ENCODE measurements at regions not wholly inside any gene's neighbourhood (a gene's known extent, or its start where the extent isn't known, plus 50 kb on each side); places are given as distances from the start of the nearest gene placed in this dataset.
"Not testable (repeated sequence)": the region's sequence is repeated elsewhere in the genome, so short reads cannot be mapped to it uniquely, and the experiment has no call there.

DNA sequence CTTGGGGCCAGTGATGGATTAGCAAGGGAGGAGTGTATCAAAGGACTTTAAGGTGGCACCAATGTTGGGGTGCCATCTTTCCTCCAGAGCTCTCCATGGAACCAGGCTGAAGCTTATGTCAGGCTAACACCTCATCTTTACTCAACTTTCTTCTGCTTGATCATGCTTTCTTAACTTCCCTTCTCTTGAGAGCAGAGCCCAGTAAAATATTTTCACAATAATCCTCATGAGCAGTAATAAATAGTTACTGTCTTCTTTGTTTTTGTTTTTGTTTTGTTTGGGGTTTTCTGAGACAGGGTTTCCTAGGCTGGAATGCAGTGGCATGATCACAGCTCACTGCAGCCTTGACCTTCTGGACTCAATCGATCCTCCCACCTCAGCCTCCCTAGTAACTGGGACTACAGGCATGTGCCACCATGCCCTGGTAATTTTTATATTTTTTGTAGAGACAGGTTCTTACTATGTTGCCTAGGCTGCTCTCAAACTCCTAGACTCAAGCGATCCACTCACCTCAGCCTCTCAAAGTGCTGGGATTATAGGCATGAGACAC, 127.9 kb upstream of the TOP1 start:
- TF ChIP-seq, protein P1, sequence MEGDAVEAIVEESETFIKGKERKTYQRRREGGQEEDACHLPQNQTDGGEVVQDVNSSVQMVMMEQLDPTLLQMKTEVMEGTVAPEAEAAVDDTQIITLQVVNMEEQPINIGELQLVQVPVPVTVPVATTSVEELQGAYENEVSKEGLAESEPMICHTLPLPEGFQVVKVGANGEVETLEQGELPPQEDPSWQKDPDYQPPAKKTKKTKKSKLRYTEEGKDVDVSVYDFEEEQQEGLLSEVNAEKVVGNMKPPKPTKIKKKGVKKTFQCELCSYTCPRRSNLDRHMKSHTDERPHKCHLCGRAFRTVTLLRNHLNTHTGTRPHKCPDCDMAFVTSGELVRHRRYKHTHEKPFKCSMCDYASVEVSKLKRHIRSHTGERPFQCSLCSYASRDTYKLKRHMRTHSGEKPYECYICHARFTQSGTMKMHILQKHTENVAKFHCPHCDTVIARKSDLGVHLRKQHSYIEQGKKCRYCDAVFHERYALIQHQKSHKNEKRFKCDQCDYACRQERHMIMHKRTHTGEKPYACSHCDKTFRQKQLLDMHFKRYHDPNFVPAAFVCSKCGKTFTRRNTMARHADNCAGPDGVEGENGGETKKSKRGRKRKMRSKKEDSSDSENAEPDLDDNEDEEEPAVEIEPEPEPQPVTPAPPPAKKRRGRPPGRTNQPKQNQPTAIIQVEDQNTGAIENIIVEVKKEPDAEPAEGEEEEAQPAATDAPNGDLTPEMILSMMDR (conservative IDR thresholded peaks at IDR 0.05; ENCODE audit: low read depth, low read length) = no peak
- no peak for TF ChIP-seq EZH2 (IDR thresholded peaks at IDR 0.05; ENCODE audit: borderline replicate concordance, low read depth, low read length, poor library complexity, severe bottlenecking)
- ChIA-PET POLR2A (ENCODE audit: low non-redundant PET) (no interaction called here), CTCF (no interaction called here)
- DNase-seq (ENCODE audit: low spot score) = no peak
- no TSS peak for BruUV-seq (replicated peaks)
- Histone ChIP-seq H3K4me1 (ENCODE audit: insufficient read depth, low read length, poor library complexity, severe bottlenecking) (no peaks in the 10 kb centered on the region), H3K36me3 (ENCODE audit: insufficient read depth, low read length, poor library complexity, severe bottlenecking) (no peaks in the 10 kb centered on the region), H3K9me3 (ENCODE audit: low read depth, low read length, poor library complexity, severe bottlenecking) (no peaks in the 10 kb centered on the region), H3K4me3 (ENCODE audit: low read depth, low read length, poor library complexity, severe bottlenecking) (no peak overlapping the region), H3K27ac (ENCODE audit: low read depth, low read length, poor library complexity, severe bottlenecking) (no peak overlapping the region), H3K27me3 (replicated peaks; ENCODE audit: insufficient read depth, low read depth, low read length, poor library complexity) (no peaks in the 10 kb centered on the region)
- intact Hi-C loops (cut with micrococcal nuclease; ENCODE audit: unreplicated experiment) = no loop called here

- H3K9me3 ChIP-seq (ENCODE audit: low read depth, low read length, poor library complexity, severe bottlenecking) = no peaks in the 10 kb centered on the region
- POLR2A ChIA-PET (ENCODE audit: low non-redundant PET) = no interaction called here
- H3K27me3 ChIP-seq (replicated peaks; ENCODE audit: insufficient read depth, low read depth, low read length, poor library complexity) = no peaks in the 10 kb centered on the region
- H3K4me1 ChIP-seq (ENCODE audit: insufficient read depth, low read length, poor library complexity, severe bottlenecking) = no peaks in the 10 kb centered on the region
- TF ChIP-seq, protein P1 (conservative IDR thresholded peaks at IDR 0.05; ENCODE audit: low read depth, low read length) = no peak
- TF ChIP-seq EZH2 (IDR thresholded peaks at IDR 0.05; ENCODE audit: borderline replicate concordance, low read depth, low read length, poor library complexity, severe bottlenecking) = no peak
- H3K4me3 ChIP-seq (ENCODE audit: low read depth, low read length, poor library complexity, severe bottlenecking) = no peak overlapping the region
- H3K36me3 ChIP-seq (ENCODE audit: insufficient read depth, low read length, poor library complexity, severe bottlenecking) = no peaks in the 10 kb centered on the region
- intact Hi-C loops (cut with micrococcal nuclease; ENCODE audit: unreplicated experiment) = no loop called here
- CTCF ChIA-PET = no interaction called here
- no TSS peak for BruUV-seq (replicated peaks)
- no peak for DNase-seq (ENCODE audit: low spot score)
- no peak overlapping the region for H3K27ac ChIP-seq (ENCODE audit: low read depth, low read length, poor library complexity, severe bottlenecking)
Observed at GRCh38 chr20:40902661-40903060, 126.0 kb upstream of the TOP1 start.

GRCh38 chr20:40908309-40908708, 120.3 kb upstream of the TOP1 start:
- ChIA-PET POLR2A (ENCODE audit: low non-redundant PET) (interaction anchor here (0.7 kb wide), 1 partner anchor 203 kb away, joined by 5 read pairs; no protein-coding TSS in a partner anchor), CTCF (no interaction called here)
- intact Hi-C loops (cut with micrococcal nuclease; ENCODE audit: unreplicated experiment) = no loop called here
- Histone ChIP-seq H3K27me3 (replicated peaks; ENCODE audit: insufficient read depth, low read depth, low read length, poor library complexity) (no peaks in the 10 kb centered on the region), H3K36me3 (ENCODE audit: insufficient read depth, low read length, poor library complexity, severe bottlenecking) (no peaks in the 10 kb centered on the region), H3K9me3 (ENCODE audit: low read depth, low read length, poor library complexity, severe bottlenecking) (no peaks in the 10 kb centered on the region), H3K27ac (ENCODE audit: low read depth, low read length, poor library complexity, severe bottlenecking) (no peak overlapping the region), H3K4me3 (ENCODE audit: low read depth, low read length, poor library complexity, severe bottlenecking) (no peak overlapping the region), H3K4me1 (ENCODE audit: insufficient read depth, low read length, poor library complexity, severe bottlenecking) (no peaks in the 10 kb centered on the region)
- BruUV-seq (replicated peaks) = no TSS peak
- no peak for TF ChIP-seq EZH2 (IDR thresholded peaks at IDR 0.05; ENCODE audit: borderline replicate concordance, low read depth, low read length, poor library complexity, severe bottlenecking)
- TF ChIP-seq, protein P1 (conservative IDR thresholded peaks at IDR 0.05; ENCODE audit: low read depth, low read length) = no peak
- DNase-seq (ENCODE audit: low spot score) = no peak

DNA sequence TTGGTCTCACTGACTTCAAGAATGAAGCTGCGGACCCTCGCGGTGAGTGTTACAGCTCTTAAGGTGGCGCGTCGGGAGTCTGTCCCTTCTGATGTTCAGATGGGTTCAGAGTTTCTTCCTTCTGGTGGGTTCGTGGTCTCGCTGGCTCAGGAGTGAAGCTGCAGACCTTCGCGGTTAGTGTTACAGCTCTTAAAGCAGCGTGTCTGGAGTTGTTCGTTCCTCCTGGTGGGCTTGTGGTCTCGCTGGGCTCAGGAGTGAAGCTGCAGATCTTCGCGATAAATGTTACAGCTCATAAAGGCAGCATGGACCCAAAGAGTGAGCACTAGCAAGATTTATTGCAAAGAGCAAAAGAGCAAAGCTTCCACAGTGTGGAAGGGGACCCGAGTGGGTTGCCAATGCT, 119.1 kb upstream of the TOP1 start:
- H3K27me3 ChIP-seq (replicated peaks; ENCODE audit: insufficient read depth, low read depth, low read length, poor library complexity); H3K36me3 ChIP-seq (ENCODE audit: insufficient read depth, low read length, poor library complexity, severe bottlenecking); H3K4me3 ChIP-seq (ENCODE audit: low read depth, low read length, poor library complexity, severe bottlenecking); intact Hi-C loops (cut with micrococcal nuclease; ENCODE audit: unreplicated experiment); H3K27ac ChIP-seq (ENCODE audit: low read depth, low read length, poor library complexity, severe bottlenecking); CTCF ChIA-PET; POLR2A ChIA-PET (ENCODE audit: low non-redundant PET); DNase-seq (ENCODE audit: low spot score); BruUV-seq (replicated peaks); H3K9me3 ChIP-seq (ENCODE audit: low read depth, low read length, poor library complexity, severe bottlenecking); H3K4me1 ChIP-seq (ENCODE audit: insufficient read depth, low read length, poor library complexity, severe bottlenecking): not testable (repeated sequence)

DNA sequence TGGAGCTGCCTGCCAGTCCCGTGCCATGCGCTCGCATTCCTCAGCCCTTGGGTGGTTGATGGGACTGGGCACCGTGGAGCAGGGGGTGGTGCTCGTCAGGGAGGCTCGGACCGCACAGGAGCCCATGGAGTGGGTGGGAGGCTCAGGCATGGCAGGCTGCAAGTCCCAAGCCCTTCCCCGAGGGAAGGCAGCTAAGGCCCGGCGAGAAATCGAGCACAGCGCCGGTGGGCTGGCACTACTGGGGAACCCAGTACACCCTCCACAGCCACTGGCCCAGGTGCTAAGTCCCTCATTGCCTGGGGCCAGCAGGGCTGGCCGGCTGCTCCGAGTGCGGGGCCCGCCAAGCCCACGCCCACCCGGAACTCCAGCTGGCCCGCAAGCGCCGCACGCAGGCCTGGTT, 118.2 kb upstream of the TOP1 start:
- CTCF ChIA-PET; POLR2A ChIA-PET (ENCODE audit: low non-redundant PET); BruUV-seq (replicated peaks): not testable (repeated sequence)

More for the DNA sequence above, 118.2 kb upstream of the TOP1 start:
- H3K27me3 ChIP-seq (replicated peaks; ENCODE audit: insufficient read depth, low read depth, low read length, poor library complexity); H3K9me3 ChIP-seq (ENCODE audit: low read depth, low read length, poor library complexity, severe bottlenecking); DNase-seq (ENCODE audit: low spot score); H3K27ac ChIP-seq (ENCODE audit: low read depth, low read length, poor library complexity, severe bottlenecking); intact Hi-C loops (cut with micrococcal nuclease; ENCODE audit: unreplicated experiment); H3K4me1 ChIP-seq (ENCODE audit: insufficient read depth, low read length, poor library complexity, severe bottlenecking); H3K36me3 ChIP-seq (ENCODE audit: insufficient read depth, low read length, poor library complexity, severe bottlenecking); H3K4me3 ChIP-seq (ENCODE audit: low read depth, low read length, poor library complexity, severe bottlenecking): not testable (repeated sequence)

Measured in A673 (cell line).